Panc1 (cell line): ENCODE measurements at regions not wholly inside any gene's neighbourhood (a gene's known extent, or its start where the extent isn't known, plus 50 kb on each side); places are given as distances from the start of the nearest gene placed in this dataset.

Source experiments
- ATAC-seq: fragments of 200-7000 bp; cut with Tn5 transposase; 2 replicates; pipeline ENCODE4 v1.9.1; 2020; ENCODE audit warnings: mild to moderate bottlenecking, moderate library complexity
- BruUV-seq: library from RNA; stranded (reverse); fragments of 400-500 nt; replicated peaks from 2 replicates; lab custom pipeline; 2021; lab: Mats Ljungman, UMichigan
- CTCF ChIA-PET: fragments of 300-600 bp; sonication (Branson Sonifier 250); formaldehyde crosslinking; loops from one replicate; lab custom pipeline; 2022; ENCODE audit warnings: antibody characterized with exemption; lab: Charles Lee
- POLR2A ChIA-PET: fragments of 300-600 bp; sonication (Branson Sonifier 250); formaldehyde crosslinking; loops from one replicate; lab custom pipeline; 2022; ENCODE audit warnings: antibody characterized with exemption; lab: Charles Lee
- DNase-seq: peaks from one replicate; pipeline ENCODE4 v3.0.0-alpha.2; 2010; ENCODE audit warnings: low read depth, low spot score
- H3K27ac ChIP-seq: 2 replicates; pipeline ENCODE4 v1.5.1; 2011; ENCODE audit warnings: mild to moderate bottlenecking, low read length, inconsistent platforms
- H3K27me3 ChIP-seq: fragments of 200-500 bp; sonication (Bioruptor generic); 2 replicates; pipeline ENCODE4 v1.6.0; 2014; ENCODE audit warnings: low read length, inconsistent platforms; ENCODE audit not compliant: control insufficient read depth, insufficient read depth
- H3K36me3 ChIP-seq: fragments of 200-500 bp; sonication (Bioruptor generic); 2 replicates; pipeline ENCODE4 v1.5.1; 2014; ENCODE audit warnings: inconsistent platforms, mild to moderate bottlenecking, low read length, moderate library complexity; ENCODE audit not compliant: control insufficient read depth, insufficient read depth
- H3K4me1 ChIP-seq: 2 replicates; pipeline ENCODE4 v1.5.1; 2011; ENCODE audit warnings: inconsistent platforms, mild to moderate bottlenecking, low read length, moderate library complexity; ENCODE audit not compliant: control insufficient read depth, insufficient read depth
- H3K4me3 ChIP-seq, 2 experiments: 2 replicates each; pipeline ENCODE4 v1.5.1; 2011 to 2012; ENCODE audit warnings: low read depth in 2 of 2, low read length in 2 of 2, mild to moderate bottlenecking in 2 of 2, inconsistent platforms in 1 of 2, moderate library complexity in 1 of 2
- H3K9me3 ChIP-seq: fragments of 200-500 bp; sonication (Bioruptor generic); 2 replicates; pipeline ENCODE4 v1.5.1; 2014; ENCODE audit warnings: low read depth, mild to moderate bottlenecking, inconsistent platforms, low read length, moderate library complexity; ENCODE audit not compliant: control insufficient read depth, insufficient read depth
- CTCF ChIP-seq: fragments of 450-650 bp; IDR thresholded peaks from 2 replicates; pipeline ENCODE4 v1.5.1; 2017; ENCODE audit warnings: mild to moderate bottlenecking
- POLR2AphosphoS5 ChIP-seq: IDR thresholded peaks from 2 replicates; pipeline ENCODE4 v1.6.1; 2012; ENCODE audit warnings: mild to moderate bottlenecking, low read depth, low read length, moderate library complexity
- REST ChIP-seq, 2 experiments: IDR thresholded peaks; 2 replicates each; pipeline ENCODE4 v1.6.1; 2011 to 2012; ENCODE audit warnings: low read depth in 2 of 2, control low read depth in 1 of 2, low read length in 1 of 2, mild to moderate bottlenecking in 1 of 2, moderate library complexity in 1 of 2; ENCODE audit not compliant: insufficient read depth in 1 of 2
- SIN3A ChIP-seq: IDR thresholded peaks from 2 replicates; pipeline ENCODE4 v1.6.1; 2012; ENCODE audit warnings: low read depth, mild to moderate bottlenecking, low read length, moderate library complexity, borderline replicate concordance; ENCODE audit not compliant: insufficient read depth
- TCF7L2 ChIP-seq: IDR thresholded peaks from 2 replicates; pipeline ENCODE4 v1.6.1; 2011; ENCODE audit warnings: mild to moderate bottlenecking, low read depth, low read length, inconsistent platforms
- in situ Hi-C: cut with HindIII; loops from 2 replicates; pipeline ENCODE4 v1.10.0; 2016; ENCODE audit warnings: low sequenced_read_pairs, low pct_unique_long_range_greater_than_20kb
- intact Hi-C: fragments of 100-400 bp; cut with micrococcal nuclease; formaldehyde crosslinking; loops from one replicate; pipeline ENCODE4 v1.10.0; 2022; ENCODE audit not compliant: unreplicated experiment

GRCh38 chr4:177006331-177006730 is 213.6 kb upstream of the VEGFC start:
- Histone ChIP-seq H3K27ac (no peak overlapping the region), H3K4me3 (no peak overlapping the region), H3K36me3 (no peaks in the 10 kb centered on the region), H3K4me1 (no peaks in the 10 kb centered on the region; the same call in 1 of the 2 replicates), H3K9me3 (no peaks in the 10 kb centered on the region), H3K27me3 (no peaks in the 10 kb centered on the region)
- no peak for ATAC-seq
- in situ Hi-C loops (no loop called here), intact Hi-C loops (no loop called here)
- POLR2A ChIA-PET: no interaction called here
- CTCF ChIA-PET: no interaction called here
- BruUV-seq: no TSS peak
- DNase-seq: no peak
- TF ChIP-seq TCF7L2 (no peak), REST (IDR thresholded peaks at IDR 0.05; ENCODE audit: insufficient read depth in 1 of 2, low read depth in 2 of 2, low read length in 1 of 2) (no peak)

GRCh38 chr4:177008071-177008835 is 215.5 kb upstream of the VEGFC start:
- Histone ChIP-seq H3K4me3 (no peak overlapping the region), H3K36me3 (no peaks in the 10 kb centered on the region), H3K4me1 (no peaks in the 10 kb centered on the region), H3K27me3 (no peaks in the 10 kb centered on the region), H3K9me3 (peaks cover 2% of the 10 kb centered on the region; the same call in 1 of the 2 replicates), H3K27ac (no peak overlapping the region)
- ChIA-PET POLR2A (no interaction called here), CTCF (no interaction called here)
- ATAC-seq (no peak), DNase-seq (no peak)
- no TSS peak for BruUV-seq
- intact Hi-C loops (no loop called here), in situ Hi-C loops (no loop called here)
- TF ChIP-seq POLR2AphosphoS5 (no peak), TCF7L2 (no peak), SIN3A (no peak), CTCF (no peak)

GRCh38 chr4:177008836-177009501 is 216.2 kb upstream of the VEGFC start:
- Histone ChIP-seq H3K9me3 (peaks cover 2% of the 10 kb centered on the region; the same call in 1 of the 2 replicates), H3K36me3 (no peaks in the 10 kb centered on the region), H3K4me1 (no peaks in the 10 kb centered on the region), H3K27ac (no peak overlapping the region), H3K4me3 (no peak overlapping the region), H3K27me3 (no peaks in the 10 kb centered on the region)
- ChIA-PET CTCF (no interaction called here), POLR2A (no interaction called here)
- intact Hi-C loops (no loop called here), in situ Hi-C loops (no loop called here)
- no TSS peak for BruUV-seq
- ATAC-seq (no peak), DNase-seq (no peak)
- TF ChIP-seq CTCF (no peak), SIN3A (no peak), TCF7L2 (no peak), REST (IDR thresholded peaks at IDR 0.05; ENCODE audit: insufficient read depth in 1 of 2, low read depth in 2 of 2, low read length in 1 of 2) (no peak), POLR2AphosphoS5 (no peak)
